PC-9 (cell line): ENCODE measurements at regions not wholly inside any gene's neighbourhood (a gene's known extent, or its start where the extent isn't known, plus 50 kb on each side); places are given as distances from the start of the nearest gene placed in this dataset.

Source experiments
- EZH2 ChIP-seq: fragments of 200-600 bp; sonication (generic); IDR thresholded peaks from 2 replicates; pipeline ENCODE4 v1.8.0; 2017; ENCODE audit warnings: antibody characterized with exemption, low read depth
- TF ChIP-seq, protein P1 (sequence below): fragments of 200-600 bp; sonication (generic); conservative IDR thresholded peaks from 2 replicates; pipeline ENCODE4 v1.6.1; 2017; ENCODE audit warnings: mixed run types, antibody characterized with exemption, mild to moderate bottlenecking, moderate library complexity

DNA sequence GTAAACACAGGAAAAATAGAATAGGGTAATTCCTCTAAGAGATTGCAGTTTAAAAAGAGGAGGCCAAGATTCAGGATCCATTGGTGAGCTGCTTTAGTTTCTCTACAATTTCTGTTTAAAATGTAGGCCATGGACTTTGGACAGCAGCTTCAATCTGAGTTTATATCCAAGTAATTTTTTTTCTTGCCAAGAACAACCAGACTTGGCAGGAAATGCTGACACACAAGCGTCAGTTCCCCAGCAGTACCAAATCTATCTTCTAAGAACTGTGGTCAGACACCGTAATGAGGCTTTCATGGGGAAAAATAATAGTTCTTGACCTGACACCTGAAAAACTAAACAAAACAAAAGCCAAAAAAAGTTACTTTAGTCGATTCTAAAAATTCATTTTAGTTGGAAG lies 528.8 kb downstream of the CSNK1G3 start:
- TF ChIP-seq, protein P1, sequence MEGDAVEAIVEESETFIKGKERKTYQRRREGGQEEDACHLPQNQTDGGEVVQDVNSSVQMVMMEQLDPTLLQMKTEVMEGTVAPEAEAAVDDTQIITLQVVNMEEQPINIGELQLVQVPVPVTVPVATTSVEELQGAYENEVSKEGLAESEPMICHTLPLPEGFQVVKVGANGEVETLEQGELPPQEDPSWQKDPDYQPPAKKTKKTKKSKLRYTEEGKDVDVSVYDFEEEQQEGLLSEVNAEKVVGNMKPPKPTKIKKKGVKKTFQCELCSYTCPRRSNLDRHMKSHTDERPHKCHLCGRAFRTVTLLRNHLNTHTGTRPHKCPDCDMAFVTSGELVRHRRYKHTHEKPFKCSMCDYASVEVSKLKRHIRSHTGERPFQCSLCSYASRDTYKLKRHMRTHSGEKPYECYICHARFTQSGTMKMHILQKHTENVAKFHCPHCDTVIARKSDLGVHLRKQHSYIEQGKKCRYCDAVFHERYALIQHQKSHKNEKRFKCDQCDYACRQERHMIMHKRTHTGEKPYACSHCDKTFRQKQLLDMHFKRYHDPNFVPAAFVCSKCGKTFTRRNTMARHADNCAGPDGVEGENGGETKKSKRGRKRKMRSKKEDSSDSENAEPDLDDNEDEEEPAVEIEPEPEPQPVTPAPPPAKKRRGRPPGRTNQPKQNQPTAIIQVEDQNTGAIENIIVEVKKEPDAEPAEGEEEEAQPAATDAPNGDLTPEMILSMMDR = no peak
- TF ChIP-seq EZH2 = no peak
